ENCODE measurements at regions not wholly inside any gene's neighbourhood (a gene's known extent, or its start where the extent isn't known, plus 50 kb on each side); places are given as distances from the start of the nearest gene placed in this dataset.

- no peak for DNase-seq (ENCODE audit: low read depth, low spot score)
These were observed 88.3 kb downstream of the ANKRD60 start for GRCh38 chr20:58139849-58140786.

GRCh38 chr20:58138395-58138794, 90.1 kb downstream of the ANKRD60 start:
- no peak for DNase-seq (ENCODE audit: low read depth, low spot score)

DNA sequence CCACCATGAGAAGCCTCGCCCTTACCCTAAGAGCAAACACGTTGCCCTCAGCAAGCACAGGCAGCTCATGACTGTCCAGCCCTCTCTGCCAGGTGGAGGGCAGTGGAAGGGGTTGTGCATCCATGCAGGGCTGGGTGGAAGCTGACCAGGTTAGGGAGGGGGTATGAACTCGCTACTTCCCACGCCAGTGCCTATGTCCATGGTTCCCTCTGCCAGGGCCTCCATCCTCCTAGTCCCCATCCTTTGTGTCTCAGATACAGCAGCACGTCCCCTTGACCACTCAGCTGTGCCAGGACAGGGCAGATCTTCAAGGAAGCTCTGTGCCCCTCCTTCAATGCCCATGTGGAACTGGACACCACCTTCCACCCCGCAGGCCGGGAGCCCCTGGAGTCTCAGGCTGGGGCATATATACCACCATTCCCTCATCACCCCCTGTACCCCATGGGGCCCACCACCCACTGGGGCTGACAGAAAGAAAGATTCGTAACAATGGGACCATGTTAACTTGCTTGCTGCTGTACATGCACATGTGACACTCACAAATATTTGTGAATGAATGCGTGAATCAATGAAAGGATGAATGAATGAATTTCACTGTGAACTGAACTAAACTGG, 90.7 kb downstream of the ANKRD60 start:
- DNase-seq (ENCODE audit: low read depth, low spot score): no peak

GRCh38 chr20:58137236-58137635, 91.2 kb downstream of the ANKRD60 start:
- DNase-seq (ENCODE audit: low read depth, low spot score): no peak

DNA sequence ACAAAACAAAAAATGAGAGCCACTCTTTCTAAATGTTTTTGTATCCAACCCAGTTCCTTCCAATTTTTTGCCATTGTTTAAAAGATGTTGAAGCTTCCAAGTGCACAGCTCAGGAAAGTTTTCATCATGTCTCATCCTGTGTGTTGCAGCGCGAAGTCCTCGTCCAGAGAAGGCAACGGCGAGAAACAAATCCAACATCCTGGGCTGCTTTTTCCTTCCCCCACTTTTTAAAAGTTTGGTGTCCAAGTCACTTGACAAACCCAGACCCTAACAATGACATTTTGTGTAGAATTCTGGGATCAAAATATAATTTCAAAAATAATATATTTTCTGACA, 92.3 kb downstream of the ANKRD60 start:
- no peak for DNase-seq (ENCODE audit: low read depth, low spot score)

GRCh38 chr20:58135441-58136148, 92.9 kb downstream of the ANKRD60 start:
- no peak for DNase-seq (ENCODE audit: low read depth, low spot score)

GRCh38 chr20:58133020-58133808, 95.2 kb downstream of the ANKRD60 start:
- no peak for DNase-seq (ENCODE audit: low read depth, low spot score)

GRCh38 chr20:58131551-58132142, 96.8 kb downstream of the ANKRD60 start:
- DNase-seq (ENCODE audit: low read depth, low spot score): no peak

- DNase-seq (ENCODE audit: low read depth, low spot score): no peak
These were observed 97.3 kb downstream of the ANKRD60 start for GRCh38 chr20:58131151-58131550.

- DNase-seq (ENCODE audit: low read depth, low spot score): no peak
These were observed 97.9 kb downstream of the ANKRD60 start for GRCh38 chr20:58130581-58130980.

DNA sequence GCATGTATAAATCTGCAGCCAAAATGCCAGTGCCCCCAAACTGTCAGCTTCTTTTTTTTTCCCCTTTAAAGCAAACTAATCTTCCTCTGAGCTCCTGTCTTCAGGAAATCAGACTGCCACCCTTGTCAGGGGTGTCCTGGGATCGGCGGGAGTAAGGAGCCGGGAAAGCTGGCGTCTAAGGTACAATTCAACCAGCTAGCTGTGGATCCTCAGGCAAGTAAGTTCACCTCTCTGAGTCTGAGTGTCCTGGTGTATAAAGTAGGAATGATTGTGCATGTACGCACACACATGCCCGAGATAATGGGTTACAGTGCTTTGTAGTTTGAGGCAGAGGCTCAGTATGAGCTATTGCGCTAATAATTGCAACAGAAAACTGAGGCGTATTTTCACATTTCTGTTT, 98.3 kb downstream of the ANKRD60 start:
- DNase-seq (ENCODE audit: low read depth, low spot score): no peak

- no peak for DNase-seq (ENCODE audit: low read depth, low spot score)
These were observed 98.7 kb downstream of the ANKRD60 start for GRCh38 chr20:58129721-58130151.

- no peak for DNase-seq (ENCODE audit: low read depth, low spot score)
These were observed 99.5 kb downstream of the ANKRD60 start for GRCh38 chr20:58128635-58129625.

DNA sequence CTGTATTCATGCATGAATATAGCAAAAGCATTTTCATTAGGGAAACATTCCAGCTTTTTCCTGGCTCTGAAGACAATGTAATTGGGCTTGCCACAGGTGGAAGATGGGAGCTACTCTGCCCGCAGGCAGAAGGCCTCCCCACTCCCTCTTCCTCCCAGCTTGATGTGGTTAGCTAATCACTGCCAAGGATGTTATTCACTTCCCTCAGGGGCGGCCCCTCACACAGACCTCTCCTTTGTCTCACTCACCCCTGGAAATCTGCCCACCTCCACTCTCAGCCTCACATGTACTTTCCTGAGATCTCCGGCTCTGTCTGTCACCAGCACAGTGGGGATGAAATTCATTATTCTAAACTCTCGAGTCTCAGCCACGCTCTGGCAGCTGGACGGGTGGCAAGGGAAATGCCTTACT, 100.7 kb downstream of the ANKRD60 start:
- DNase-seq (ENCODE audit: low read depth, low spot score): no peak

- DNase-seq (ENCODE audit: low read depth, low spot score): no peak
These were observed 102.7 kb downstream of the ANKRD60 start for GRCh38 chr20:58125726-58126125.

- DNase-seq (ENCODE audit: low read depth, low spot score): no peak
These were observed 110.5 kb downstream of the ANKRD60 start for GRCh38 chr20:58117944-58118343.

DNA sequence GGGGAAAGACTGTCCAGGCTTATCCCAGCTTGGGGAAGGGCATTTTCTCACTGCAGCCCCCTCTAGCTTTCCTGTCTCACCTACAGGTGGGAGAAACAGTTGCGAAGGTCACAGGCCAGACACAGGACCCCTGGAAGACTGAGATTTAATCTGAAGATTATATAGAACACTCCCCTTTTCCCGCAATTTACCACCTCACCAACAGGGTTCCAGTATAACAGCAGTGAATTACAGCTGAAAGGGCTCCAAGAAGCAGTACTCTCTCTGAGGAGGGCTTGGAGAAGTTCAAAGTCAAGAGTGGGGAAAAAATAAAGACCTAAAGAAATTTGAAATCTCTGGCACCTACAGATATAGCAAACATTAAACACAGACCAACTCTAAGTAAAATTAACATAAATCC, 111.9 kb downstream of the ANKRD60 start:
- DNase-seq (ENCODE audit: low read depth, low spot score): no peak

- no peak for DNase-seq (ENCODE audit: low read depth, low spot score)
These were observed 114.7 kb downstream of the ANKRD60 start for GRCh38 chr20:58113716-58114115.

DNA sequence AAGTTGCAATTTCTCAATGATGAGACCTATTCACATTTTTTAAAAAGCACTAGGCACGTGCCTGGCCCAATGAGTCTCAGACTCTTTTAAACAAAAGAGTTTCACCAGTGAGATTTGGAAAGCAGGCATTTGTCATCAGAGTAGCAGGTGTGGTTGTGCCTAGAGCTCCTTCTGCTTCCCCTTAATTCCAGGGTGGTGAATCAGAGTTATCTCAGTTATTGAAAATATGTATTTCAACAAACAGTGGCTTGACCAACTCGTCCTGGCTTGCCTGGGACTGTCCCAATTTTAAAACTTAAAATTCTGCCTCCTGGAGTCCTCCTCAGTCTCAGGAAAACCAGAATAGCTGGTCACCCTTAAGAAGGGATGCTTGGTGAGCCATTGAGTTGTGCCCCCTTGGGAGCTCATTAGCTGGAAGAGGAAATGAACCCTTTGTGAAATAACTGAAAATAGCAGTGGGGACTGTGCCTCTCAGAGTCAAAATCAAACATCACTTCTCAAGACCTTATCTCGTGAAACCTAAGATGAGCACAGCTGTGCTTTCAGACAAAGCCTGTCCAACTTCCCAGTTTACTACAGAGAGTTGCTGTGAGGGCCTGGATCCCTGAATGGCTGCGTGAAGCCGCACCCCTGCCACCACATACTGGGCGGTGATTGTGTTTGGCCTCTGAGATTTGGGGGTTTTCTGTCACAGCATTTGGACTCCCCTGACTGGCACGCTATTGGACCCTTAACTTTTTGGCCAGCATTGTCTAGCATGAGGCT, 116.3 kb downstream of the ANKRD60 start:
- DNase-seq (ENCODE audit: low read depth, low spot score): no peak
